Thyroid gland (tissue), 4 donors: ENCODE measurements at regions not wholly inside any gene's neighbourhood (a gene's known extent, or its start where the extent isn't known, plus 50 kb on each side); places are given as distances from the start of the nearest gene placed in this dataset.

Source experiments
- DNase-seq, 2 donors: peaks; one replicate each; pipeline ENCODE4 v3.0.0-alpha.2; 2019
- H3K27ac ChIP-seq, 3 donors: fragments of 200-600 bp; sonication (generic); 1 replicate in 2 of 3; 2 replicates in 1 of 3; pipeline ENCODE4 v1.5.1; 2016 to 2019; ENCODE audit warnings: mild to moderate bottlenecking in 1 of 3, moderate library complexity in 1 of 3
- H3K27me3 ChIP-seq: fragments of 200-600 bp; sonication (generic); one replicate; pipeline ENCODE4 v1.5.1; 2019
- H3K36me3 ChIP-seq, 2 donors: fragments of 200-600 bp; sonication (generic); one replicate each; pipeline ENCODE4 v1.5.1; 2016 to 2019
- H3K4me1 ChIP-seq, 2 donors: fragments of 200-600 bp; sonication (generic); one replicate each; pipeline ENCODE4 v1.5.1; 2017 to 2019
- H3K4me3 ChIP-seq, 3 donors: fragments of 200-600 bp; sonication (generic); replicated peaks in 1 of 3; 1 replicate in 2 of 3; 2 replicates in 1 of 3; pipeline ENCODE4 v1.5.1; 2016; ENCODE audit warnings: mild to moderate bottlenecking in 1 of 3
- H3K9me3 ChIP-seq: fragments of 200-600 bp; sonication (generic); one replicate; pipeline ENCODE4 v1.5.1; 2017
- POLR2A ChIP-seq, 2 donors: fragments of 450-650 bp; IDR thresholded peaks; one replicate each; pipeline ENCODE4 v1.6.1; 2017; ENCODE audit warnings: antibody characterized with exemption in 2 of 2, mild to moderate bottlenecking in 2 of 2, moderate library complexity in 1 of 2
- WGBS, 2 donors: methylation state at CpG; one replicate each; pipeline ENCODE4 v1.1.5; 2017; 5-methylcytosine and 5-hydroxymethylcytosine counted together
- intact Hi-C: fragments of 100-400 bp; cut with DNase I; formaldehyde crosslinking; loops from one replicate; pipeline ENCODE4 v1.15.1; 2023
- TF ChIP-seq, protein P1 (sequence below), 6 experiments: fragments of 200-600 bp in 3 of 6; fragments of 450-650 bp in 3 of 6; sonication (generic) in 3 of 6; IDR thresholded peaks; one replicate each; pipeline ENCODE4 v1.5.1; 2016 to 2019; ENCODE audit warnings: antibody characterized with exemption in 6 of 6, mild to moderate bottlenecking in 2 of 6, inconsistent platforms in 1 of 6, moderate library complexity in 1 of 6

DNA sequence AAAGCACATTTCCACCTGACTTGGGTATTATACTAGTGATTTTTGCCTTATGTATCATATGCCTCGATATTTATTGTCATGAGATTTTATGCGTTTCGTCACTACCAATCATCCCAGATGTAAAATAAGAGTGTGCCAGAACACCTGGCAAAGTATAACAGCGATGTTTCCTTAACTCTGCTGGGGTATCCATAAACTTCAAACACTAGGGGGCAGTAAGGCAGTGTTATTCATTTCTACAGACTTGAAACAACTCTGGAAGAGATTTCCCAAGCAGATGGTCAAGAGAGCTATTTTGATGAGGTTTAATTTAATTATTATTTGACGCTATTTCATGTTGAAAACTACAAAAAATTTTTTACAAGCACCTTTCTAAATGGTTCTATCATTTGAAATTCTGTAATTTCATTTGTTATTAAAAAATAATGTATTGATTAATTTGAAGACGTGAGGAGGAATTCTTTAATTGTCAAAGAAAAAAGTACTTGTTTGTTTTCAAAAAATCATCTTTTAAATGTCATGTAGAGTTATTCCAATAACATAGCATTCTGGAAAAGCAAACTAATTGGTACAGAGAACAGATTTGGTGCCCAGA lies 388.5 kb upstream of the CTNND2 start:
- no peaks in the 10 kb centered on the region for H3K9me3 ChIP-seq
- 41 to 42% methylated on average over 6 of the region's 6 CpGs for WGBS, 2 donors
- H3K27ac ChIP-seq, result no peak overlapping the region
- no peak overlapping the region for H3K4me3 ChIP-seq
- H3K4me1 ChIP-seq, result no peaks in the 10 kb centered on the region
- H3K36me3 ChIP-seq, result no peaks in the 10 kb centered on the region
- TF ChIP-seq, protein P1, sequence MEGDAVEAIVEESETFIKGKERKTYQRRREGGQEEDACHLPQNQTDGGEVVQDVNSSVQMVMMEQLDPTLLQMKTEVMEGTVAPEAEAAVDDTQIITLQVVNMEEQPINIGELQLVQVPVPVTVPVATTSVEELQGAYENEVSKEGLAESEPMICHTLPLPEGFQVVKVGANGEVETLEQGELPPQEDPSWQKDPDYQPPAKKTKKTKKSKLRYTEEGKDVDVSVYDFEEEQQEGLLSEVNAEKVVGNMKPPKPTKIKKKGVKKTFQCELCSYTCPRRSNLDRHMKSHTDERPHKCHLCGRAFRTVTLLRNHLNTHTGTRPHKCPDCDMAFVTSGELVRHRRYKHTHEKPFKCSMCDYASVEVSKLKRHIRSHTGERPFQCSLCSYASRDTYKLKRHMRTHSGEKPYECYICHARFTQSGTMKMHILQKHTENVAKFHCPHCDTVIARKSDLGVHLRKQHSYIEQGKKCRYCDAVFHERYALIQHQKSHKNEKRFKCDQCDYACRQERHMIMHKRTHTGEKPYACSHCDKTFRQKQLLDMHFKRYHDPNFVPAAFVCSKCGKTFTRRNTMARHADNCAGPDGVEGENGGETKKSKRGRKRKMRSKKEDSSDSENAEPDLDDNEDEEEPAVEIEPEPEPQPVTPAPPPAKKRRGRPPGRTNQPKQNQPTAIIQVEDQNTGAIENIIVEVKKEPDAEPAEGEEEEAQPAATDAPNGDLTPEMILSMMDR (IDR thresholded peaks at IDR 0.05), result no peak
- no peak for TF ChIP-seq POLR2A (IDR thresholded peaks at IDR 0.05)
- no peak for DNase-seq
- intact Hi-C loops, result no loop called here
- no peaks in the 10 kb centered on the region for H3K27me3 ChIP-seq

DNA sequence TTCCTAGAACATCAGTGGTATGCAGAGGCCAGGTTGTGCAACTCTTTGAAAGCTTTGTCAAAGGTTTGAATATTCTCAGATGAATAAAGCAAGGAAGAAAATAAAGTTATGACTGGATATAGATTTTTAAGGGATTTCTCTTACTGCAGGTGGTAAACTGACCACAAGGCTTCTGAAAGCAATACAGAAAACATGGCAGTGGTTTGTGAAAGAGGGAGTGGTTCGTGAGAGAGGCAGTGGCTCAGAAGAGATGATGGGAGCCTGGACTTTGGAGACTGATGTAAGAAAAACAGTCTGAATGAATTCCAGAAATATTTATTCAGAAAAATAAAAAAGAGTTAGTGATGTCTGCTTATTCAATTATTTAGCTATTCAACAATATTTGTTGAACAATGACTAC lies 380.4 kb upstream of the CTNND2 start:
- intact Hi-C loops, result no loop called here
- no peaks in the 10 kb centered on the region for H3K4me1 ChIP-seq
- H3K27me3 ChIP-seq, result no peaks in the 10 kb centered on the region
- DNase-seq, result no peak
- WGBS, 2 donors, result 86 to 90% methylated on average over 1 of the region's 1 CpG
- no peak overlapping the region for H3K27ac ChIP-seq
- TF ChIP-seq POLR2A (IDR thresholded peaks at IDR 0.05), result no peak
- TF ChIP-seq, protein P1 (IDR thresholded peaks at IDR 0.05), result no peak
- no peak overlapping the region for H3K4me3 ChIP-seq
- H3K36me3 ChIP-seq, result no peaks in the 10 kb centered on the region
- no peaks in the 10 kb centered on the region for H3K9me3 ChIP-seq

DNA sequence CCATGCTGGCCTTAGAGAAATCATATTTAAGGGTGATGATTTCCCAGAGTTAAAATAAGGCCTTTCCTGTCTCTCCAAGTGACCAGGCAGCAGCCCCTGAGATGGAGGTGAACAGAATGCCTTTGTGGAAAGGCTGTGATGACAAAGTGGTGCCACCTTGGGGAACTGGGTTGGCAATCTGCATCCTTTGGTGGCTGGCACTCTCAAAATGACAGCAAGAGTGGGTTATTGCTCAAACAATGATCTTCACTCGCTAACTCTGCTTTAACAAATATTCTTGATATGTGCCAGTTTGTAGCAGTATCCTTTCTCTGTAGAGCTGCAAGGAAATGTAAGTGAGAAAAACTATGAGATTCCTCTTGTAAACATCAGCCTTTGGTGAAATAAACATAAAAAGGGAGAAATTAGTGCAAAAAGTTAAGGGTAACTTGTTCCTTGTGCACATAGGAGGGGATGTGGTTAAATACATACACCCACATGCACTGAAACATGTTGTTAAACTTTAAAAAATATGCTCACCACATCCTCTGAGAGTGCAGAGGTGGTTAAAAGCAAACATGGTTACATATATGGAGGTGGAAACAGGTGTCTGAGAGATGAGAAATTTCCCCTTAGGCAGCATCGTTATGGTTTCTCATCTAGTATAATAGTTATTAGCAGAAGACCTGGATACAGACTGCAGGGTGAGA lies 373.4 kb upstream of the CTNND2 start:
- H3K27me3 ChIP-seq, result no peaks in the 10 kb centered on the region
- 85 to 97% methylated on average over 2 of the region's 2 CpGs for WGBS, 2 donors
- no peaks in the 10 kb centered on the region for H3K4me1 ChIP-seq
- H3K4me3 ChIP-seq, result no peak overlapping the region
- no peak for DNase-seq
- no peaks in the 10 kb centered on the region for H3K9me3 ChIP-seq
- H3K27ac ChIP-seq, result no peak overlapping the region
- no peaks in the 10 kb centered on the region for H3K36me3 ChIP-seq
- TF ChIP-seq, protein P1 (IDR thresholded peaks at IDR 0.05), result no peak
- TF ChIP-seq POLR2A (IDR thresholded peaks at IDR 0.05), result no peak
- intact Hi-C loops, result no loop called here

DNA sequence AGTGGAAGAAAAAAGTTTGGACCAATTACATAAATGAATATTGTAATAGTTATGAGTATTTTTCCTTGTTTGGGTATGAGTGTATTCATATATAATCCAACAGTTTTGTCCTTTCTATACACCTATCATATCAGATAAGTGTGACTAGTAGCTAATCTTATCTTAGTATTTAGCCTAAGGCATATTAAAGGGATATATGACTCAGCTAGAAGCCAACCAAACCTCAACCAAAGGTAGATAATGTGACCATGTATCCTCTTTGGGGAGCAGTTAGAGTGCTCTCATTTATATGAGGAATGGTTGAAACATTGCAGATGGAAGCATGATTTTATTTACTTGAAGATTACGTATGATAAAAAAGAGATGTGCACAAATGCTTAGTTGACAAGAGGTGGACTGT lies 370.0 kb upstream of the CTNND2 start:
- WGBS, 2 donors, result 88 to 100% methylated on average over 1 of the region's 1 CpG
- TF ChIP-seq, protein P1 (IDR thresholded peaks at IDR 0.05), result no peak
- TF ChIP-seq POLR2A (IDR thresholded peaks at IDR 0.05), result no peak

DNA sequence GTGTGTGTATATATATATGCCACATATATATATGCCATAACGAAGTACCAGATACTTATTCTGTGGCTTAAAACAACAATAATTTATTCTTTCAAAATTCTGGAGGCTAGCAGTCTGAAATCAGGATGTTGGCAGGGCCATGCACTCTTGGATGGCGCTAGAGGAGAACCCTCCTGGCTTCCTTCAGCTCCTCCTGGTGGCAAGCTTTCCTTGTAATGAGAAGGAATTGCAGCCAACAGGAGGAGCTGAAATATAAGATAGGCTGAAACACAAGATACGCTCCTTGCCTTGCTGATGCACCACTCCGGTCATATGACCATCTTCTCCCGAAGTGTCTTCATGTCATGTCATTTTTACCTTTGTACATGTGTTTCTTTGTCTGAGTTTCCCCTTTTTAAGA lies 368.1 kb upstream of the CTNND2 start:
- Histone ChIP-seq H3K4me1 (no peaks in the 10 kb centered on the region), H3K27ac (no peak overlapping the region), H3K4me3 (no peak overlapping the region), H3K36me3 (no peaks in the 10 kb centered on the region), H3K27me3 (no peaks in the 10 kb centered on the region), H3K9me3 (no peaks in the 10 kb centered on the region)
- 60 to 72% methylated on average over 5 of the region's 5 CpGs for WGBS, 2 donors
- TF ChIP-seq, protein P1 (IDR thresholded peaks at IDR 0.05), result no peak
- no peak for TF ChIP-seq POLR2A (IDR thresholded peaks at IDR 0.05)
- intact Hi-C loops, result no loop called here
- DNase-seq, result no peak

More for the DNA sequence above, 370.0 kb upstream of the CTNND2 start:
- H3K27me3 ChIP-seq, result no peaks in the 10 kb centered on the region
- no peak overlapping the region for H3K27ac ChIP-seq
- H3K4me3 ChIP-seq, result no peak overlapping the region
- H3K9me3 ChIP-seq, result no peaks in the 10 kb centered on the region
- no peaks in the 10 kb centered on the region for H3K36me3 ChIP-seq
- intact Hi-C loops, result no loop called here
- no peak for DNase-seq
- H3K4me1 ChIP-seq, result no peaks in the 10 kb centered on the region
